NCI-H2171 treated with DMSO at 0.1 percent for 48 hours (cell line): ENCODE measurements at regions not wholly inside any gene's neighbourhood (a gene's known extent, or its start where the extent isn't known, plus 50 kb on each side); places are given as distances from the start of the nearest gene placed in this dataset.

Experiments used
- DNase-seq: peaks from one replicate; lab custom pipeline; 2025; lab: John Stamatoyannopoulos, UW

- no peak for DNase-seq
Measured at GRCh38 chr4:20302336-20302735, 50.6 kb downstream of the SLIT2 start.

GRCh38 chr4:20305976-20306375 is 54.3 kb downstream of the SLIT2 start:
- no peak for DNase-seq

- DNase-seq: no peak
Measured at GRCh38 chr4:20311856-20312255, 60.2 kb downstream of the SLIT2 start.

- no peak for DNase-seq
Measured at GRCh38 chr4:20313237-20314030, 61.7 kb downstream of the SLIT2 start.

GRCh38 chr4:20317424-20317985 is 65.8 kb downstream of the SLIT2 start:
- DNase-seq: no peak

GRCh38 chr4:20318001-20318908 is 66.5 kb downstream of the SLIT2 start:
- no peak for DNase-seq

- no peak for DNase-seq
Measured at GRCh38 chr4:20318909-20319277, 67.2 kb downstream of the SLIT2 start.

- DNase-seq: no peak
Measured at GRCh38 chr4:20319825-20320612, 68.3 kb downstream of the SLIT2 start.

- no peak for DNase-seq
Measured at GRCh38 chr4:20323991-20324390, 72.3 kb downstream of the SLIT2 start.

GRCh38 chr4:20326460-20326859 is 74.8 kb downstream of the SLIT2 start:
- no peak for DNase-seq

- DNase-seq: no peak
Measured at GRCh38 chr4:20326977-20327376, 75.3 kb downstream of the SLIT2 start.

GRCh38 chr4:20327808-20328207 is 76.1 kb downstream of the SLIT2 start:
- no peak for DNase-seq

- DNase-seq: no peak
Measured at GRCh38 chr4:20331642-20332041, 79.9 kb downstream of the SLIT2 start.

GRCh38 chr4:20333141-20333715 is 81.5 kb downstream of the SLIT2 start:
- peak; percentile 1 for DNase-seq

GRCh38 chr4:20337261-20337664 is 85.6 kb downstream of the SLIT2 start:
- DNase-seq: peak; percentile 15

- no peak for DNase-seq
Measured at GRCh38 chr4:20338841-20339240, 87.1 kb downstream of the SLIT2 start.

GRCh38 chr4:20341134-20341738 is 89.5 kb downstream of the SLIT2 start:
- no peak for DNase-seq

- DNase-seq: no peak
Measured at GRCh38 chr4:20347531-20347930, 95.8 kb downstream of the SLIT2 start.

GRCh38 chr4:20348411-20348810 is 96.7 kb downstream of the SLIT2 start:
- no peak for DNase-seq

- DNase-seq: no peak
Measured at GRCh38 chr4:20351360-20352162, 99.9 kb downstream of the SLIT2 start.

- DNase-seq: no peak
Measured at GRCh38 chr4:20352163-20352431, 100.4 kb downstream of the SLIT2 start.
